ENCODE measurements at regions not wholly inside any gene's neighbourhood (a gene's known extent, or its start where the extent isn't known, plus 50 kb on each side); places are given as distances from the start of the nearest gene placed in this dataset.

DNA sequence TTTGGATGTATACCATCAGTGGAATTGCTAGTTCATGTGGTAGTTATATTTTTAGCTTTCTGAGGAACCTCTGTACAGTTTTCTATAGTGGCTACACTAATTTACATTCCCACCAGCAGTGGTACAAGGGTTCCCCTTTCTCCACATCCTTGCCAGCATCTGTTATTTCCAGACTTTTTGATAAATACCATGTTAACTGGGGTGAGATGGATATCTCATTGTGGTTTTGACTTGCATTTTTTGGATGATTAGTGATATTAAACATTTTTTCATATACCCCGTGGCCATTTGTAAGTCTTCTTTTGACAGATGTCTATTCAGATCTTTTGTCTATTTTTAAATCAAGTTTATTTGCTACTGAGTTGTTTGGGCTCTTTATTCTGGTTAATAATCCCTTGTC lies 455.6 kb upstream of the RARB start:
- H3K27me3 ChIP-seq, result no peaks in the 10 kb centered on the region
- H3K36me3 ChIP-seq, result no peaks in the 10 kb centered on the region
- DNase-seq, result no peak
- TF ChIP-seq, protein P1, sequence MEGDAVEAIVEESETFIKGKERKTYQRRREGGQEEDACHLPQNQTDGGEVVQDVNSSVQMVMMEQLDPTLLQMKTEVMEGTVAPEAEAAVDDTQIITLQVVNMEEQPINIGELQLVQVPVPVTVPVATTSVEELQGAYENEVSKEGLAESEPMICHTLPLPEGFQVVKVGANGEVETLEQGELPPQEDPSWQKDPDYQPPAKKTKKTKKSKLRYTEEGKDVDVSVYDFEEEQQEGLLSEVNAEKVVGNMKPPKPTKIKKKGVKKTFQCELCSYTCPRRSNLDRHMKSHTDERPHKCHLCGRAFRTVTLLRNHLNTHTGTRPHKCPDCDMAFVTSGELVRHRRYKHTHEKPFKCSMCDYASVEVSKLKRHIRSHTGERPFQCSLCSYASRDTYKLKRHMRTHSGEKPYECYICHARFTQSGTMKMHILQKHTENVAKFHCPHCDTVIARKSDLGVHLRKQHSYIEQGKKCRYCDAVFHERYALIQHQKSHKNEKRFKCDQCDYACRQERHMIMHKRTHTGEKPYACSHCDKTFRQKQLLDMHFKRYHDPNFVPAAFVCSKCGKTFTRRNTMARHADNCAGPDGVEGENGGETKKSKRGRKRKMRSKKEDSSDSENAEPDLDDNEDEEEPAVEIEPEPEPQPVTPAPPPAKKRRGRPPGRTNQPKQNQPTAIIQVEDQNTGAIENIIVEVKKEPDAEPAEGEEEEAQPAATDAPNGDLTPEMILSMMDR (IDR thresholded peaks at IDR 0.05), result no peak
- no peak for TF ChIP-seq POLR2A (IDR thresholded peaks at IDR 0.05)
- intact Hi-C loops (cut with DNase I; ENCODE audit: low total_unique reads), result no loop called here
- no peaks in the 10 kb centered on the region for H3K9me3 ChIP-seq
- no peak overlapping the region for H3K27ac ChIP-seq
- no peaks in the 10 kb centered on the region for H3K4me1 ChIP-seq
- H3K4me3 ChIP-seq, result no peak overlapping the region

DNA sequence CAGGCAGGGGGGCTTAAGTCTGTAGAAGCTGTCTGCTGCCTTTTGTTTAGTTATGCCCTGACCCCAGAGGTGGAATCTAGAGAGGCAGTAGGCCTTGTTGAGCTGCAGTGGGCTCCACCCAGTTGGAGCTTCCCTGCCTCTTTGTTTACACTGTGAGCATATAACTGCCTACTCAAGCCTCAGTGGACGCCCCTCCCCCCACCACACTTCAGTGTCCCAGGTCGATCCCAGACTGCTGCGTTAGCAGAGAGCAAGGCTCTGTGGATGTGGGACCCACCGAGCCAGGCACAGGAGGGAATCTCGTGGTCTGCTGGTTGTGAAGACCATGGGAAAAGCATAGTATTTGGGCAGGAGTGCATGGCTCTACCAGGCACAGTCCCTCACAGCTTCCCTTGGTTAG lies 446.8 kb upstream of the RARB start:
- Histone ChIP-seq H3K9me3 (no peaks in the 10 kb centered on the region), H3K4me3 (no peak overlapping the region), H3K36me3 (no peaks in the 10 kb centered on the region), H3K27ac (no peak overlapping the region), H3K27me3 (no peaks in the 10 kb centered on the region), H3K4me1 (no peaks in the 10 kb centered on the region)
- intact Hi-C loops (cut with DNase I; ENCODE audit: low total_unique reads), result no loop called here
- TF ChIP-seq POLR2A (IDR thresholded peaks at IDR 0.05), result no peak
- TF ChIP-seq, protein P1 (IDR thresholded peaks at IDR 0.05), result no peak
- no peak for DNase-seq

DNA sequence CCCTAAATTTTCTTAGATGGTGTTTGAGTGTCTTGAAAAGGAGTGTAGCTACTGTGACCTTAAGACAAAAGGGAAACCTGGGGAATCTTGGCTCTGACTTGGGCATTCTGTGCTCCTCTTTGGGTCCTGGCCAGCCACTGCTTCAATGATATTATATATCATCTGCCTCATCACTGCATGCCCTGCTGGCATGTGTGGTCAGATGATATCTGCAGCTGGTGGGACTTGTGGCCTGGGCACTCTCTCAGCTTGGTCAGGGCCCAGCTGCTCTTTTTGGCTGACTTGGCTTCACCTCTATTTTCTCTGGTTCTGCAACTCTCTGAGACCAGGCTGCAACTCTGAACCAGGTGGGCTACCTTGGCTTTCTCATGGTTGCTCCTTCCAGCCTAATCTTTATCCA lies 446.1 kb upstream of the RARB start:
- no peaks in the 10 kb centered on the region for H3K4me1 ChIP-seq
- intact Hi-C loops (cut with DNase I; ENCODE audit: low total_unique reads), result no loop called here
- no peaks in the 10 kb centered on the region for H3K27me3 ChIP-seq
- no peaks in the 10 kb centered on the region for H3K9me3 ChIP-seq
- H3K27ac ChIP-seq, result no peak overlapping the region
- no peaks in the 10 kb centered on the region for H3K36me3 ChIP-seq
- no peak overlapping the region for H3K4me3 ChIP-seq
- TF ChIP-seq, protein P1 (IDR thresholded peaks at IDR 0.05), result no peak
- no peak for TF ChIP-seq POLR2A (IDR thresholded peaks at IDR 0.05)
- DNase-seq, result no peak

DNA sequence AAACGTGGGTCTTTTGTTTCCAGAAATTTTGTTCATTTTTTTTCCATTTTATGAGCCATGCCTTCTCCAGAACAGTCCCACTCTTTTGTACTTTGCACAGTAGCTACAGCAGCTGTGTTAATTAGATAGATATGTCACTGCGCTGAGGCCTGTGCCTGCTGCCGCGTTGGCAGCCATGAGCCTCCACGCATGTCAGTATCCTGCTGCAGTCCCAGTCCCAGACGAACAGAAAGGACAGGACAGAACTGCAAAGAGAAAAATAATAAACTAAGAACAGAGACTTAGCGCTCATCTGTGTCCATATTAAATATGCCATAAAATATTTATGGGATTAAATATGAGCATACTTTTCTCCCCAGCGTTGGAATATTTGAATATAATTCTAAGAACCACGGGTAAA lies 442.4 kb upstream of the RARB start:
- Histone ChIP-seq H3K36me3 (no peaks in the 10 kb centered on the region), H3K4me3 (no peak overlapping the region), H3K27me3 (no peaks in the 10 kb centered on the region), H3K27ac (no peak overlapping the region), H3K4me1 (no peaks in the 10 kb centered on the region), H3K9me3 (no peaks in the 10 kb centered on the region)
- TF ChIP-seq, protein P1 (IDR thresholded peaks at IDR 0.05), result no peak
- TF ChIP-seq POLR2A (IDR thresholded peaks at IDR 0.05), result no peak
- DNase-seq, result no peak
- intact Hi-C loops (cut with DNase I; ENCODE audit: low total_unique reads), result no loop called here

DNA sequence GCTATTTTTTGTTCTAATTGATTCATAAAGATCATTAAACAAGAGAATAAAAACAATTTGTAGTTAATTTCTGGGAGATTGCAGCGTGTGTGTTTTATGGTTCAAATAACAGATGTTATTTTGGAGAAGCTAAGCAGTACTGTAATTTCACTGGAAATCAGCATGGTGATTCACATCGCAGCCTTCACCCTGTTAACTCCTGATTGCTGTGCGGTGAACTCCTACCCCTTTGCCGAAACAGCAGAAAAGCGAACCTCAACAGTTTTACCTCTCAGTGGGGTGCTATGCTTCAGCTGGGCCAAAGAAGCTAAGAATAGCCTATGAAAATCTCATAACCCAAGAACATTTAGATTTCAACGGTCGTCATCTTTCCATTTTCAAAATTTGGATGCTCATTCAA lies 441.5 kb upstream of the RARB start:
- no peak for DNase-seq
- H3K4me1 ChIP-seq, result no peaks in the 10 kb centered on the region
- intact Hi-C loops (cut with DNase I; ENCODE audit: low total_unique reads), result no loop called here

More for the DNA sequence above, 441.5 kb upstream of the RARB start:
- TF ChIP-seq POLR2A (IDR thresholded peaks at IDR 0.05), result no peak
- TF ChIP-seq, protein P1 (IDR thresholded peaks at IDR 0.05), result no peak
- no peaks in the 10 kb centered on the region for H3K36me3 ChIP-seq
- no peak overlapping the region for H3K27ac ChIP-seq
- H3K27me3 ChIP-seq, result no peaks in the 10 kb centered on the region
- H3K4me3 ChIP-seq, result no peak overlapping the region
- H3K9me3 ChIP-seq, result no peaks in the 10 kb centered on the region
